ENCODE measurements at regions not wholly inside any gene's neighbourhood (a gene's known extent, or its start where the extent isn't known, plus 50 kb on each side); places are given as distances from the start of the nearest gene placed in this dataset.

GRCh38 chr12:90396556-90396955 is 558.4 kb downstream of the CCER1 start:
- intact Hi-C loops (cut with DNase I; ENCODE audit: low total_unique reads) = no loop called here
- no peak overlapping the region for H3K27ac ChIP-seq
- DNase-seq (ENCODE audit: low spot score in 2 of 2) = no peak
- no peaks in the 10 kb centered on the region for H3K36me3 ChIP-seq
- no peaks in the 10 kb centered on the region for H3K4me1 ChIP-seq
- peaks cover 6 to 16% of the 10 kb centered on the region in 2 donors for H3K9me3 ChIP-seq
- TF ChIP-seq POLR2A (IDR thresholded peaks at IDR 0.05) = no peak
- no peak for TF ChIP-seq CTCF (IDR thresholded peaks at IDR 0.05)
- TF ChIP-seq POLR2AphosphoS5 (IDR thresholded peaks at IDR 0.05) = no peak
- no peak overlapping the region for H3K4me3 ChIP-seq
- no peaks in the 10 kb centered on the region for H3K27me3 ChIP-seq

DNA sequence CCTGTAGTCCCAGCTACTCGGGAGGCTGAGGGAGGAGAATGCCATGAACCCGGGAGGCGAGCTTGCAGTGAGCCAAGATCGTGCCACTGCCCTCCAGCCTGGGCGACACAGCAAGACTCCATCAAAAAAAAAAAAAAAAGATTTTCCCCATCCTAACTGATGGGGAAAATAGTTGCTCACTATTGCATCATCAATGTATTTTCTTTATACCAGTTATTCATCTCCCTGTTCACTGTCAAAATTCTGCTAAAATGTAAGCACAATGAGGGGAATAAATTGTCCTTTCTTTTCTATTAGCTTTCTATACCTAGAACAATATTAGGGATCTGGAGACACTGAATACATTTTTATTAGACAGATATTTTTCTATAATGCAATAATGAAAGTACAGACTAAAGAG is 561.3 kb downstream of the CCER1 start:
- Histone ChIP-seq H3K4me3 (no peak overlapping the region), H3K27ac (no peak overlapping the region), H3K9me3 (peaks cover 6 to 16% of the 10 kb centered on the region in 2 donors), H3K4me1 (no peaks in the 10 kb centered on the region), H3K36me3 (no peaks in the 10 kb centered on the region), H3K27me3 (no peaks in the 10 kb centered on the region)
- no peak for DNase-seq (ENCODE audit: low spot score in 2 of 2)
- TF ChIP-seq CTCF (IDR thresholded peaks at IDR 0.05) (no peak), POLR2AphosphoS5 (IDR thresholded peaks at IDR 0.05) (no peak), POLR2A (IDR thresholded peaks at IDR 0.05) (no peak)
- intact Hi-C loops (cut with DNase I; ENCODE audit: low total_unique reads) = no loop called here

GRCh38 chr12:90393089-90393488 is 561.9 kb downstream of the CCER1 start:
- H3K36me3 ChIP-seq = no peaks in the 10 kb centered on the region
- no peak for TF ChIP-seq POLR2A (IDR thresholded peaks at IDR 0.05)
- TF ChIP-seq CTCF (IDR thresholded peaks at IDR 0.05) = no peak
- peaks cover 6 to 16% of the 10 kb centered on the region in 2 donors for H3K9me3 ChIP-seq
- no peak overlapping the region for H3K27ac ChIP-seq
- H3K27me3 ChIP-seq = no peaks in the 10 kb centered on the region
- DNase-seq (ENCODE audit: low spot score in 2 of 2) = no peak
- H3K4me3 ChIP-seq = no peak overlapping the region
- no peaks in the 10 kb centered on the region for H3K4me1 ChIP-seq
- intact Hi-C loops (cut with DNase I; ENCODE audit: low total_unique reads) = no loop called here

GRCh38 chr12:90390947-90391346 is 564.0 kb downstream of the CCER1 start:
- TF ChIP-seq POLR2AphosphoS5 (IDR thresholded peaks at IDR 0.05) (no peak), CTCF (IDR thresholded peaks at IDR 0.05) (no peak), POLR2A (IDR thresholded peaks at IDR 0.05) (no peak)
- Histone ChIP-seq H3K27me3 (no peaks in the 10 kb centered on the region), H3K27ac (no peak overlapping the region), H3K36me3 (no peaks in the 10 kb centered on the region), H3K4me1 (no peaks in the 10 kb centered on the region), H3K4me3 (no peak overlapping the region), H3K9me3 (peaks cover 3 to 9% of the 10 kb centered on the region in 2 donors)
- intact Hi-C loops (cut with DNase I; ENCODE audit: low total_unique reads) = no loop called here
- no peak for DNase-seq (ENCODE audit: low spot score in 2 of 2)

- no peak overlapping the region for H3K27ac ChIP-seq
- no peaks in the 10 kb centered on the region for H3K9me3 ChIP-seq
- intact Hi-C loops (cut with DNase I; ENCODE audit: low total_unique reads) = no loop called here
- no peak for DNase-seq (ENCODE audit: low spot score in 2 of 2)
- TF ChIP-seq POLR2A (IDR thresholded peaks at IDR 0.05) (no peak), POLR2AphosphoS5 (IDR thresholded peaks at IDR 0.05) (no peak), CTCF (IDR thresholded peaks at IDR 0.05) (no peak)
- no peaks in the 10 kb centered on the region for H3K36me3 ChIP-seq
- H3K4me1 ChIP-seq = no peaks in the 10 kb centered on the region
- no peaks in the 10 kb centered on the region for H3K27me3 ChIP-seq
- H3K4me3 ChIP-seq = no peak overlapping the region
Measured at GRCh38 chr12:90368081-90368480, 586.9 kb downstream of the CCER1 start.
